ENCODE measurements at regions not wholly inside any gene's neighbourhood (a gene's known extent, or its start where the extent isn't known, plus 50 kb on each side); places are given as distances from the start of the nearest gene placed in this dataset.

DNA sequence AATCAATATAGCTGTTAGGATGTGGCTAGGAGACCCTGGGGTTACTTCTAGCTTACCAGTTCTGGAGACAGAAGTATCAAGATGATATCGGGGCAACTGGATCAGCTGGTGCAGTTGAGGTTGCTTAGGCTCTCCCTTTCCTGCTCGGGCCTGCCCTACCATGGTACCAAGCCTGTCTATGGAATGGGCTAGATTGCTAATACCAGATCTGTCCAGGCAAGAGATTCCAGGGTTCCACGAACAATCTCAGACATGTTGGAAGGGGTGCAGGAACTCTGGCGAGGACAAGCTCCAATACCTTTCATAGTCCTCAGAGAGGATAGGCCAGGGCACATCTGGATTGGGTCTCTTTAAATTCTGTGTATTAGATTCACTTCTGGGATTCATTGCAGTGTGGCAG is 53.8 kb downstream of the ADM start:
- H3K36me3 ChIP-seq = no peaks in the 10 kb centered on the region
- WGBS, 3 donors = 93 to 100% (median 100%) methylated on average over 4 of the region's 4 CpGs
- no peak for TF ChIP-seq EP300 (IDR thresholded peaks at IDR 0.05)
- no peak for TF ChIP-seq CTCF (IDR thresholded peaks at IDR 0.05)
- TF ChIP-seq POLR2A (IDR thresholded peaks at IDR 0.05) = no peak
- no peak overlapping the region for H3K27ac ChIP-seq
- no peak overlapping the region for H3K4me3 ChIP-seq
- no peaks in the 10 kb centered on the region for H3K9me3 ChIP-seq
- intact Hi-C loops (cut with DNase I) = no loop called here
- no peaks in the 10 kb centered on the region for H3K27me3 ChIP-seq
- H3K4me1 ChIP-seq (ENCODE audit: insufficient read depth) = peaks cover 5% of the 10 kb centered on the region
- no peak for DNase-seq

DNA sequence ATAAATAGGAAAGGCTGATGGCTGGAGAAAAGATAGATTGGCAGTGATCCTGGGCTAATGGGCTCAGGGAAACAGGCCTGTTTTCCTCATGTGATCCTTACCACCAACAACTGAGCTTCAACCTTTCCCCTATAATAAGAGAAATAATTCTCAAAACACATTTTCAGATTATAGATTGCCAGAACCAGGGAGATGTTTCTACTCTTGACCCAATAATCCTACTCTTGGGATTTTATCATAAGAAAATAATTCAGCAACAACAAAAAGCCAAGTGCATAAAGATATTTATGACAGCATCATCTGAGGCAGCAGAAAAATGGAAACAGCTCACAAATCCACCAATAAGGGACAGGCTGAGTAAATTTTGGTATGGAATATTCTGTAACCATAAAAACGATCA is 54.3 kb downstream of the ADM start:
- DNase-seq = no peak
- no peak for TF ChIP-seq POLR2A (IDR thresholded peaks at IDR 0.05)
- TF ChIP-seq EP300 (IDR thresholded peaks at IDR 0.05) = no peak
- no peak for TF ChIP-seq CTCF (IDR thresholded peaks at IDR 0.05)
- Histone ChIP-seq H3K4me1 (ENCODE audit: insufficient read depth) (peaks cover 5% of the 10 kb centered on the region), H3K9me3 (no peaks in the 10 kb centered on the region), H3K27me3 (no peaks in the 10 kb centered on the region), H3K27ac (no peak overlapping the region), H3K36me3 (no peaks in the 10 kb centered on the region), H3K4me3 (no peak overlapping the region)
- intact Hi-C loops (cut with DNase I) = no loop called here
- 56 to 76% (median 73%) methylated on average over 1 of the region's 1 CpG for WGBS, 3 donors

DNA sequence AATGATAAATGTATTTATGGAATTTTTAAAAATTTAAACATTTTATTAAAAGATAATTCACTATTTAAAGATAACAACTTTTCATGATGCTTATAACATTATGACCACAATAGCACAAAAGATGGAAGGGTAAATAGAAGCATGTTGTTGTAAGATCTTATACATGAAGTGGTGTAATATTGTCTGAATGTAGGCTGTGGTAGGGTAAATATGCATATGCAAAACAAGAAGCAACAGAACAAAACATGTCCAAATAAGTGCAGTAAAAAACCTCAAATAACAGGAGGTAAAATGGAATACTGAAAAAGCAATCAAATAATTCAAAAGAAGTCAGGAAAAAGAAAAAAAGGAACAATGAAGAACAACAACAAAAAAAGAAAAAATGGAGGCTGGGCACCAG is 56.0 kb downstream of the ADM start:
- no peak for TF ChIP-seq POLR2A (IDR thresholded peaks at IDR 0.05)
- TF ChIP-seq EP300 (IDR thresholded peaks at IDR 0.05) = no peak
- DNase-seq = no peak
- no peak overlapping the region for H3K27ac ChIP-seq
- no peaks in the 10 kb centered on the region for H3K27me3 ChIP-seq
- H3K4me3 ChIP-seq = no peak overlapping the region
- no peaks in the 10 kb centered on the region for H3K9me3 ChIP-seq
- intact Hi-C loops (cut with DNase I) = no loop called here
- H3K36me3 ChIP-seq = no peaks in the 10 kb centered on the region
- H3K4me1 ChIP-seq (ENCODE audit: insufficient read depth) = peaks cover 3% of the 10 kb centered on the region

DNA sequence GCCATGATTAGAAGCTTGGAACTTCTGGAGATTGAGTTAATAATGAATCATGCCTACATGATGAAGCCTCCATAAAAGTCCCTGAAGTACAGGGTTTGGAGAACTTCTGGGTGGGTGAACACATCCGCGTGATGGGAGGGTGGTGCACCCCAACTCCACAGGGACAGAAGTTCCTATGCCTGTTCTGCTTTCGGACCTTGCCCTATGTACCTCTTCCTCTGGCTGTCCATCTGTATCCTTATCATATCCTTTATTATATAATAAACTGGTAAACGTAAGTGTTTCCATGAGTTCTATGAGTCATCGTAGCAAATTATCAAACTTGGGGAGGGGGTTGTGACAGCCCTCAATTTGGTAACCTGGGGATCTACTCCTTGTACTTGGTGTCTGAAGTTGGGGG is 60.2 kb downstream of the ADM start:
- Histone ChIP-seq H3K36me3 (no peaks in the 10 kb centered on the region), H3K4me3 (no peak overlapping the region), H3K4me1 (ENCODE audit: insufficient read depth) (peaks cover 4% of the 10 kb centered on the region), H3K9me3 (no peaks in the 10 kb centered on the region), H3K27ac (no peak overlapping the region), H3K27me3 (no peaks in the 10 kb centered on the region)
- intact Hi-C loops (cut with DNase I) = loop anchor here in 1 of 4 donors (5.0 kb wide), 1 partner anchor 38 kb away; no protein-coding TSS in a partner anchor
- WGBS, 3 donors = 91 to 93% (median 92%) methylated on average over 5 of the region's 5 CpGs
- no peak for DNase-seq
- TF ChIP-seq EP300 (IDR thresholded peaks at IDR 0.05) (no peak), POLR2A (IDR thresholded peaks at IDR 0.05) (no peak), CTCF (IDR thresholded peaks at IDR 0.05) (no peak)

DNA sequence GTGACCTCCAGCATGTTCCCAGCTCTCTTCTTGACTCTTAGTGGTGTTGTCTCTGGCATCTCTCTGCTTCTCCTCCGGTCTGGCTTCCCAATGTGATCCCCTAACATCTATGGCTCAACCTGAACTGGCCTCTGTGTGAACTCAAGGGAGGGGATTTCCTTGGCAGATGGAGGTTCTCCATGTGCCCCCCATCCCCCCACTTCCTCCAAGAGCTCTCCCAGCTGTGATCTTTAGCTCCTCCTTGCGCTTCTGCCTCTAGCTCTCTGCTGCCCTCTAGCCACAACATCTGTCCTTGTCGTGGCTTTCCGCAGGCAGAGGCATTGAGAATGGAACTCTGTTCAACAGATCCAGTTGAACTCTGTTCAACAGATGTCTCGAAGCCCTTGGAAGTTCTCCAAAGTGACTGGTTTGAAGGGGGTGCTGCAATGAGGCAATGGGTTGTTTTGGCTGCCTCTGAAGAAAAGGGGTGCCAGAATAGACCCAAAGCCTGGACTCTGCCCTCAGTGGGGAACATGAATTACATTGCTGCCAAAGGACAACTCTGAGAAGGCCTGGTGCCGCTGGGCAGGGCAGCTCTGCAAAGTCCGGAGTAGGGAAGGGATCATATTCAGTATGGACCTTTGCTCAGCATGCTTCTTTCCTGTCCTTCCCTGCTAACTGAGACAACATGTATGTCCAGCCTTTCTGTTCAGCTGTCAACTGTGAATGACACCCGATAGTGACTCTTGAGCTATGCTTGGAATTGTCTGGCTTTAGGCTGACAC is 61.9 kb downstream of the ADM start:
- Histone ChIP-seq H3K27ac (no peak overlapping the region), H3K4me1 (ENCODE audit: insufficient read depth) (peaks cover 4% of the 10 kb centered on the region), H3K36me3 (no peaks in the 10 kb centered on the region), H3K9me3 (no peaks in the 10 kb centered on the region), H3K4me3 (no peak overlapping the region), H3K27me3 (no peaks in the 10 kb centered on the region)
- intact Hi-C loops (cut with DNase I) = loop anchor here in 1 of 4 donors (5.0 kb wide), 1 partner anchor 39 kb away; no protein-coding TSS in a partner anchor
- DNase-seq = peak; percentile 82 to 91 (median 86)
- 29 to 40% (median 30%) methylated on average over 8 of the region's 8 CpGs for WGBS, 3 donors
- TF ChIP-seq POLR2A (IDR thresholded peaks at IDR 0.05) (no peak), CTCF (IDR thresholded peaks at IDR 0.05) (peak; percentile 69 to 78 (median 76)), EP300 (IDR thresholded peaks at IDR 0.05) (no peak)
